Panc1 (cell line): ENCODE measurements at regions not wholly inside any gene's neighbourhood (a gene's known extent, or its start where the extent isn't known, plus 50 kb on each side); places are given as distances from the start of the nearest gene placed in this dataset.

Experiments used
- CTCF ChIP-seq: fragments of 450-650 bp; IDR thresholded peaks from 2 replicates; pipeline ENCODE4 v1.5.1; 2017; ENCODE audit warnings: mild to moderate bottlenecking
- POLR2AphosphoS5 ChIP-seq: IDR thresholded peaks from 2 replicates; pipeline ENCODE4 v1.6.1; 2012; ENCODE audit warnings: mild to moderate bottlenecking, low read depth, low read length, moderate library complexity

GRCh38 chr2:184192649-184193048 is 405.7 kb upstream of the ZNF804A start:
- TF ChIP-seq CTCF = no peak
- no peak for TF ChIP-seq POLR2AphosphoS5
